HG03280 (cell line): ENCODE measurements at regions not wholly inside any gene's neighbourhood (a gene's known extent, or its start where the extent isn't known, plus 50 kb on each side); places are given as distances from the start of the nearest gene placed in this dataset.

Source experiments
- ATAC-seq: cut with Tn5 transposase; IDR thresholded peaks from one replicate; pipeline ENCODE4 v1.9.1; 2021; ENCODE audit warnings: mild to moderate bottlenecking, moderate library complexity; ENCODE audit not compliant: unreplicated experiment

DNA sequence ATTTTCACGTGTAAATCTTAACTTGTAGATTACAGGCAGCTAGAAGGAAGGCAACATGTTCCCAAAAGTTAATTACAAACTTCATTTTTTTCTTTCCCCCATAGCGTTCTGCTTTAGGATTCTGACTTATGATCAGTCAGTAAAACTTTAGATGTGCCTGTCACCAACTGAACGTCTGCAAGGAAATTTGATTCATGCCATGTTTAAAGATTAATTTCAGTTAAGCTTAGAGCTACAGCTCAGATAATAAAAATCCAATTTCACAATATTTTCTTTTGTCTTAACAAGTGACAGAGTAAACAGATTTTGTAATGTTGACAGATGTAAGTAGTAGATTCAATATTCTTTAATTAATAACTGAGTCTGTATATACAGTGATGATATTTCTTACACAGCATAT lies 253.1 kb downstream of the NFKBIZ start:
- ATAC-seq, result no peak

DNA sequence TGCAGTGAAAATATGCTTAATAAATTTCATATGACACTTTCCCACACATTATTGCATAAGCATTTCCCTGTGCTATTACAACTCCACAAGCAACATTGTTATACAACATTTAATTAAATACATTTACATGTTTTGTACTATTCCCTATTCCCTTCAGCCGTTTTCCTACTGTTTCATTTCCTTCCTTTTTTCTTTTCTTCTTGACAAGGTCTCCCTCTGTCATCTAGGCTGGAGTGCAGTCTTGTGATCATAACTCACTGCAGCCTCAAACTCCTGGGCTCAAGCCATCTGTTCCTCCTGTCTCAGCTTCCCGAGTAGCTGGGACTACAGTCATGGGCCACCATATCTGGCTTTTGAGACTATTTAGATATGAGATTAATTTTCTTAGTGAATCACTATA lies 254.7 kb downstream of the NFKBIZ start:
- ATAC-seq, result no peak

GRCh38 chr3:102105193-102105592 lies 255.9 kb downstream of the NFKBIZ start:
- ATAC-seq, result no peak

DNA sequence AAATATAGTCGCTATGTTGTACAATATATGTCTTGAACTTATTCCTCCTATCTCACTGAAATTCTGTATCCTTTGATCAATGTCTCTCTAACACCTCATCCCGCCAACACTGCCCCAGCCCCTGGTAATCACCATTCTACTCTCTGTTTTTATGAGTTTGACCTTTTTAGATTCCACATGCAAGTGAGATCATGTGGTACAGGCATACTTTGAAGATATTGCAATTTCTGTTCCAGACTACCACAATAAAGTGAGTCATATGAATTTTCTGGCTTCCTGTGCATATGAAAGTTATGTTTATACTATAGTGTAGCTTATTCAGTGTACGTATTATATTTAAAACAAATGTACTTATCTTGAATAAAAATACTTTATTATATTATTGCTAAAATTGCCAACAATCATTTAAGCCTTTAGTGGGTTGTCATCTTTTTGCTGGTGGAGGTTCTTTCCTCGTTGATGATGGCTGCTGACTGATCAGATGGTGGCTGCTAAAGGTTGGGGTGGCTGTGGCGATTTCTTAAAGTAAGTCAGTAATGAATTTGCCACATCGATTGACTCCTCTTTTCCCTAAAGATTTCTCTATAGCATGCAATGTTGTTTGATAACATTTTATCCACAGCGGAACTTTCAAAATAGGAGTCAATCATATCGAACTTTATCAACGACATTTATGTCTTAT lies 257.2 kb downstream of the NFKBIZ start:
- no peak for ATAC-seq

DNA sequence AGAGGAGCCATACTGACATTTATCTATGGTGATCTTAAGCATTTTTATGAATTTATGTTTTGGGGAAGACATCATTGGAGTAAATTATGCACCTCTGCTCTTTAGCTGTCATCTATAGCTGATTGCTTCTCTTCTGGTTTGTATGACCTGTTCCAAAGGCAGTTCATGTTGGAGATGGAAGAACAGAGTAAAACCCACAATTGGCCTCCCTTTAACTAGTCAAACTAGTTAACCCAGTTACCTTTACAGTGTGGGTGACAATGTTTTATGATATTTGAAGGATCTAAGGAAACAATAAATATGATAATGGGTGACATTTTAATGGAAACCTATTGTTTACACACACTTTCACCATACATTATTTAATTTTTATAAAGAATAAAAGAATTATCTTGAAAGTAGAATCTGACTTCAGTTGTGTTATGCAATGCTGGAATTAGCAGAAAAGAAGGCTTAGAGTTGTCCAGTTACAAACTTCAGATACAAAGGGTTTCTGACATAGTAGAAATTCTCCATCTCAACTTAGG lies 263.5 kb downstream of the NFKBIZ start:
- ATAC-seq, result no peak

DNA sequence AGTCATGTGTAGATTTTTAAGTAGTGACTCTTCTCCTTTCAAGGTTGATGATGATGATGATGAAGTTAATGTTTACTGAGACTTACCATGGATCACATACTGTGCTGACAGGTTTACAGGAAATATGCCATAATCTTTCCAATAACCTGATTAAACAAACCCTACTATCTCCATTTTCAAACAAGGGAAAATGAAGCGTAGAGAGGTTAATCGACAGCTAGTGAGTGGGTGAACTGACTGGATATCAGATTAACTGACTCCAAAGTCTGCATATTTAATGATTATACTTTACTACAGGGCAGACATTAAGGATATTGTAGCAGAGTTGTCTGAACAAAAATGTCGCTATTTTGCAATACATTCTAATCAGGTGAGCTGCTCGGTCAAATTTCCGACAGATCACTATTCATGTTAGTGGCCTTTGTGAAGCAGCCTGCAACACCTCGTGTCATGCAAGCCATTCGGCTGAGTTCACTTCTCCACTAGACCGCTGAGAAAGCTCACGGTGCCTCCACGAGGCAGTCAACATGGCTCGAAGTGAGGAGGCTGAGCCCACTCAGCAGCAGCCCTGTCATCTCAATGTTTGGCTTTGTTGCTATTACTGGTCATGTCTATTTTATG lies 264.2 kb downstream of the NFKBIZ start:
- no peak for ATAC-seq

- no peak for ATAC-seq
Observed at GRCh38 chr3:102114264-102114979, 265.1 kb downstream of the NFKBIZ start.

DNA sequence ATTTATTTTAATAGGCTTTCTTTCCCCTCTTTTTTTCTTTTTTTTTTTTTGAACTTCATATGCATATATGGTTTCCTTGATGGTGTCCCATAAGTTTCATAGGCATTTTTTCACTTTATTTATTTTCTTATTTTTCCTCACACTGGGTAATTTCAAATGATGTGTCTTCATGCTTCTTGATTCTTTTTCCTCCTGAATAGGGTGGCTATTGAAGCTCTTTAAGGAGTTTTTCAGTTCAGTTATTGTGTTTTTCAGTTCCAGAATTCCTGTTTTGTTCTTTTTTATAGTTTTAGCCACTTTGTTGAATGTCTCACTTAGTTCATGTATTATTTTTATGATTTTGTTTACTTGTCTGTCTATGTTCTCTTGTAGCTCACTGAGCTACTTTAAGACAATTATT lies 273.2 kb downstream of the NFKBIZ start:
- ATAC-seq, result no peak

GRCh38 chr3:102123590-102124190 lies 274.4 kb downstream of the NFKBIZ start:
- no peak for ATAC-seq

- no peak for ATAC-seq
Observed at GRCh38 chr3:102124282-102124681, 275.0 kb downstream of the NFKBIZ start.

DNA sequence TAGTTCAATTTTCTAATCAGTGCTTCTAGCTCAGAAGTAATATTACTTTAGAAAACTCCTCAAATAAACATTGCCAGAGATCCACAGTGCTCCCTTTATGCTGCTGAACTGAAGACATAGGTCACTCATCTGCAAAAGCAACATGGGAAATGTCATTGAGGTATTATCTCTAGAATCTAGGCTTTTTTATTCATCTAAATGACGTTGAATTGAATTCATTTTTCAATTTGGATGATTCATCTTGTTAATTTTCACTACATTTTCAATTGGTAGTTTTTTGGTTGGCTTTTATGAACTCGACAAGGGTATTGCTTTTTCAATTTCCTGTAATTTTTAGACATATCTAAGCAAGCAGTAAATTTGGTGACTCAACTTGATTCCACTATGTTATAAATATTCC lies 275.4 kb downstream of the NFKBIZ start:
- ATAC-seq, result no peak

- no peak for ATAC-seq
Observed at GRCh38 chr3:102125197-102125993, 276.1 kb downstream of the NFKBIZ start.

DNA sequence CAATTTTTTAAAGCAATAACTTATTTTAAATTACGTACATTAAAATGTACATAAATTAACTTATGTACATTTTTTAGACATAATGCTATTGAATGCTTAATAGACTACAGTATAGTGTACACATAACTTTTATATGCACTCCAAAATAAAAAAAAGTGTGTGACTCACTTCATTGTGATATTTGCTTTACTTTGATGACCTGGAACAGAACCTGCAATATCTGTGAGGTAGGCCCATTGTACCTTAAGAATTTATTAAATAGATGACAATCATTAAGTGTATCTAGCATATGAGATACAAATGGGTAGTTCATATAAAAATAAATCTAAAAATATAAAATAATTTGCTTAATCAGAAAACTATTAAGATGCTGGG lies 276.7 kb downstream of the NFKBIZ start:
- ATAC-seq, result no peak

GRCh38 chr3:102129760-102130608 lies 280.7 kb downstream of the NFKBIZ start:
- ATAC-seq, result no peak

- ATAC-seq, result no peak
Observed at GRCh38 chr3:102132370-102132769, 283.1 kb downstream of the NFKBIZ start.

DNA sequence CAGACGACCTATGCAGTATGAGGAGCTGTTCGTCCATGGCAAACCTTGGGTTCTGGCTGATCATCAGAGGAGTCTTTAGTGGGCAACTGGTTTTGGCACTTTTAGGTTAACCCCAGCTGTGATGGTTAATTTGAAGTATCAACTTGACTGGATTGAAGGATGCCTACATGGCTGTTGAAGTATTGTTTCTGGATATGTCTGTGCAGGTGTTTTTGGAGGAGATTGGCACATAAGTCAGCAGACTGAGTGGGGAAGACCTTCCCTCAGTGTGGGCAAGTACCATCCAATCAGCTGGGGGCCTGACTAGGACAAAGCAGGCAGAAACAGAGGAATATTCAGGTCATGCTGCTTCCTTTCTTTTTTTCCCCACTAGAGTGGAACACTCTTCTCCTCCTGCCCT lies 284.1 kb downstream of the NFKBIZ start:
- no peak for ATAC-seq

GRCh38 chr3:102135316-102135715 lies 286.0 kb downstream of the NFKBIZ start:
- no peak for ATAC-seq

- no peak for ATAC-seq
Observed at GRCh38 chr3:102136183-102136582, 286.9 kb downstream of the NFKBIZ start.

- ATAC-seq, result no peak
Observed at GRCh38 chr3:102140116-102140515, 290.8 kb downstream of the NFKBIZ start.
